GM12864 (cell line): ENCODE measurements at regions not wholly inside any gene's neighbourhood (a gene's known extent, or its start where the extent isn't known, plus 50 kb on each side); places are given as distances from the start of the nearest gene placed in this dataset.

ENCODE experiments used
- DNase-seq: peaks from one replicate; pipeline ENCODE4 v3.0.0-alpha.2; 2011; ENCODE audit warnings: low read depth
- H3K4me3 ChIP-seq: 2 replicates; pipeline ENCODE4 v1.5.1; 2011; ENCODE audit warnings: mild to moderate bottlenecking, low read depth, low read length, control low read depth
- TF ChIP-seq, protein P1 (sequence below): IDR thresholded peaks from 2 replicates; pipeline ENCODE4 v1.5.1; 2011; ENCODE audit warnings: low read depth, mild to moderate bottlenecking, moderate library complexity, low read length, control low read depth, inconsistent platforms; ENCODE audit errors: missing control alignments

DNA sequence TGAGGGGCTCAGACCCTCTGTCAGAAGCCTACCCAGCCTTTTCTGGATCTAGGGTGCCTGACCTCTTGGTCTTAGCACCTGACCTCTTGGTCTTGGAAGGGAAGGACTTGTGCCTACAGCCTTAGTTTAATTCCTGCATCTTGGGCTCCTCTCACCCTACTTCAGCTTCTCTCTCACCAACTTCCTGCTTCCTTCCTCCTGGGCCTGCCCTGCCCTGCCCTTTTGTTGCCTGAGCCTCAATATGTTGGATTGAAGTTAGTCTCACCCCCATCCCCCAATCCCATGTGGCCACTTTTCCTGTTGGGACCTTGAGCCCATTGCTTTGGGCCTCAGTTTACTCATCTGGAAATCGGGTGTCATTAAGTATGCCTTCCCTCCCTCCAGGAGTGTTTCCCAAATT, 206.2 kb upstream of the SKOR2 start:
- TF ChIP-seq, protein P1, sequence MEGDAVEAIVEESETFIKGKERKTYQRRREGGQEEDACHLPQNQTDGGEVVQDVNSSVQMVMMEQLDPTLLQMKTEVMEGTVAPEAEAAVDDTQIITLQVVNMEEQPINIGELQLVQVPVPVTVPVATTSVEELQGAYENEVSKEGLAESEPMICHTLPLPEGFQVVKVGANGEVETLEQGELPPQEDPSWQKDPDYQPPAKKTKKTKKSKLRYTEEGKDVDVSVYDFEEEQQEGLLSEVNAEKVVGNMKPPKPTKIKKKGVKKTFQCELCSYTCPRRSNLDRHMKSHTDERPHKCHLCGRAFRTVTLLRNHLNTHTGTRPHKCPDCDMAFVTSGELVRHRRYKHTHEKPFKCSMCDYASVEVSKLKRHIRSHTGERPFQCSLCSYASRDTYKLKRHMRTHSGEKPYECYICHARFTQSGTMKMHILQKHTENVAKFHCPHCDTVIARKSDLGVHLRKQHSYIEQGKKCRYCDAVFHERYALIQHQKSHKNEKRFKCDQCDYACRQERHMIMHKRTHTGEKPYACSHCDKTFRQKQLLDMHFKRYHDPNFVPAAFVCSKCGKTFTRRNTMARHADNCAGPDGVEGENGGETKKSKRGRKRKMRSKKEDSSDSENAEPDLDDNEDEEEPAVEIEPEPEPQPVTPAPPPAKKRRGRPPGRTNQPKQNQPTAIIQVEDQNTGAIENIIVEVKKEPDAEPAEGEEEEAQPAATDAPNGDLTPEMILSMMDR = no peak
- no peak for DNase-seq
- no peak overlapping the region for H3K4me3 ChIP-seq

DNA sequence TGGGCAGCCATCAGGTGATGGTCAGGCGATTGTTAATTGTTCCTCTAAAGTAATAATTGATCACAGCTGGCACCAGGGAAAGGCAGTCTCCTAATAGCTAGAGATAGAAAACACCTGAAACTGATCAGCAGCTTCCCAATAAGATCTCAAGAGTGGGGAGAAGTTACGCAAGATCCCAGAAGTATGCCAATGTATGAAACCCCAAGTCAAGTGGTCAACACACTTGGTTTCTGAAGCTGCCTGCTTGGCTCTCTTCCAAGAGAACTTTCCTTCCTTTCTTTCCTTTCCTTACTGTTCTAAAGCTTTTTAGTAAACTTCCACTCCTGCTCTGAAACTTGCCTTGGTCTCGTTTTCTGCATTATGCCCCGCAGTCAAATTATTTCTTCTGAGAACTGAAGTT, 201.6 kb upstream of the SKOR2 start:
- H3K4me3 ChIP-seq = no peak overlapping the region
- DNase-seq = no peak
- TF ChIP-seq, protein P1 = no peak

DNA sequence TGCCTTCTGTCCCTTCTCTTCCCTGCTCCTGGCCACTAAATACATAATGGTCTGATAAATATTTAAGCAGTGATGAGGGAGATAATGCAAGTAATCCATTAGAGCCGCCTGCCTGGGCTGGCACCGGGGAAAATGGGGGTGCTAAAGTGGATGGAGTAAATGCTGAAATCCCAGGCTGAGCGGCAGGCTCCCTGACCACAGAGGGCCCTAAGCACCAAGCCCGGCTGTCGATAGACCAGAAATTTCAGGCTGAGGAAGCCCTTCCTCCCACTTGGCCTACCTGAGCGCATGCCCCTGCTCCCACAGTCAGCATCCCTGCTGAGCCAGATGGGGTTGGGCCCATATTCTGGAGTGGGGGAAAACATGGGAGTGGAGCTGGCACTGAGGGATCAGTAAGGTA, 197.5 kb upstream of the SKOR2 start:
- TF ChIP-seq, protein P1 = no peak
- no peak for DNase-seq
- H3K4me3 ChIP-seq = no peak overlapping the region

DNA sequence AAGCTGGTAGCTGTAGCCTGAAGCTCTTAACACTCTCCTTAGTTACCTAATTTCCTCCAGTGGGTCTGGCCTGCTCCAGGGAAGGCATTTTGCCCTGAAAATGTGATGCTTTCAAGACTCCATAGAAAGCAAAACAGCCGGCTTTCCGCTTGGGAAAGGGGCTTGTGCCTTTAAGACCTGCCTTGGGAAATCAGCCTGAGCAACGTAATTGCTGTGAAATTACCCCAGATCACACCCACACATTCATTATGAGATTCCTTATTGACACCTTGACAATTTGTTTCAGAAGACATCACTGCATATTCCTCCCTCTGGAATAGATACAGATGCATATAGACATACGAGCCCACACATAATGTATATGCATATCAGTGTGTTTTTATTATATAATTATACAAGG, 190.5 kb upstream of the SKOR2 start:
- TF ChIP-seq, protein P1 = no peak
- no peak for DNase-seq
- no peak overlapping the region for H3K4me3 ChIP-seq

DNA sequence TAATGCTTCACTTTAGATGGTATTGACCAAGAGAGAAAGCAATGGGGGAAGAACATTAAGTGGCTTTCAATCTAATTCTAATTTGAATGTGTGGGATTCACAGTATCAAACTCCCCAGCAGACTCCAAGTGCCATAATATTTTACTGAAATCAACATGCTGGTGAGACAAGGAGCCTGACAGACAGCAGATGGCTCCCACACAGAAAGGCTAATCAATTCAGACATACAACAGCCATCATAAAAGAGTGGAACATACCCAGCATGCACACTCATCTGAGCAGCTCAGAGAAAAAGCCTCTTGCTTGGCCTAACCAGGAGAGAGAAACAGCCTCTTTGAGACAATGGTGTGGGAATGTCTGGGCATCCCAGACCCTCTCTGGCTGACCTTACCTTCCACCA, 186.5 kb upstream of the SKOR2 start:
- TF ChIP-seq, protein P1 = no peak
- no peak for DNase-seq
- H3K4me3 ChIP-seq = no peak overlapping the region

DNA sequence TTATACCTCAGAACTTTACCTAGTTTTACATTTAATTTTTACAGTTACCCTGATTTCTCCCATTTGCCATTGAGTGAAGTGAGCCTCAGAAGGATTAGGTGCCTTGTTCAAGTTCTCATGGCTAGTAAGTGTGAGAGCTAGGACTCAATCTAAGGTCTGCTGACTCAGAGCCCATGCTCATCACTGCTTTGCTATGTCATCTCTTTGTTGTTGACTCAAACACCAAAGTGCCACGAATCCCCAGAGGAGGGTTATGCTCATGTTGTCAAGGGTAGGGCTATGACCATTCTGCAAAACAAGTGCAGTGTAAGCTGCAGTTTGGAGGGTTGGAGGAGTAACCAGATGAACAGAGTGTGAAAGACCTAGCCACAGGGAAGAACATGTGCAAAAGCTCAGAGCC, 185.4 kb upstream of the SKOR2 start:
- H3K4me3 ChIP-seq = no peak overlapping the region
- no peak for DNase-seq
- TF ChIP-seq, protein P1 = no peak

DNA sequence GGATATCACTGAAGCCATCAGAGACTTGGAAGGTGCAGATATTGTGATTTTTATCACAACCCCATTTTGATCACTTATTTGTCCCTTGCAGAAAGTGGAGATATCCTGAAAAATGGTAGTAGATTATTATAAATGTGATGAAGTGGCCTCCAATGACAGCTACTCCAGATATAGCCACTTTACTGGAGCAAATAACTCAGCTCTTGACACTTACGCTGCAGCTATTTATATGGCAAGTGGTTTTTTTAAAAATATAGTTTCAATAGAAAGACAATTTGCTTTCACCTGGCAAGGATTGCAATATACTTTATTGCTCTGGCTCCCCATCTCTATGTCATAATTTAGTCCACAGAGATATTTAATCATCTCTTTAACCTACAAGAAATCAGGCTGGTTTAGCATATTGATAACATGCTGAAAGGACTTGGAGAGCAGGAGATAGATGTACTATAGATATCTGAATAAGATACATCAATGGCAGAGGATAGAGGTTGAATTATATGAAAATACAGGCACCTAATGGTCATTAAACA, 182.8 kb upstream of the SKOR2 start:
- no peak overlapping the region for H3K4me3 ChIP-seq
- no peak for DNase-seq
- TF ChIP-seq, protein P1 = no peak
